Type B pancreatic cell (in vitro differentiated cells): ENCODE measurements at regions not wholly inside any gene's neighbourhood (a gene's known extent, or its start where the extent isn't known, plus 50 kb on each side); places are given as distances from the start of the nearest gene placed in this dataset.

Experiments used
- DNase-seq: peaks from one replicate; pipeline ENCODE4 v3.0.0; 2021; ENCODE audit warnings: mixed read lengths; ENCODE audit not compliant: unreplicated experiment; ENCODE audit errors: extremely low spot score
- H3K27ac Mint-ChIP-seq: 2 replicates; pipeline ENCODE4 v1.8.0; 2021; ENCODE audit warnings: mild to moderate bottlenecking, mixed read lengths
- H3K27me3 Mint-ChIP-seq: 2 replicates; pipeline ENCODE4 v1.8.0; 2021; ENCODE audit warnings: mixed read lengths
- H3K36me3 Mint-ChIP-seq: 2 replicates; pipeline ENCODE4 v1.8.0; 2021; ENCODE audit warnings: mixed read lengths
- H3K4me1 Mint-ChIP-seq: one replicate; pipeline ENCODE4 v1.8.0; 2021; ENCODE audit warnings: mixed read lengths; ENCODE audit not compliant: unreplicated experiment
- H3K4me3 Mint-ChIP-seq: 2 replicates; pipeline ENCODE4 v1.8.0; 2021; ENCODE audit warnings: mild to moderate bottlenecking, mixed read lengths
- H3K9me3 Mint-ChIP-seq: 2 replicates; pipeline ENCODE4 v1.8.0; 2021; ENCODE audit warnings: mixed read lengths
- TF ChIP-seq, protein P1 (sequence below): fragments of 200-600 bp; sonication (generic); conservative IDR thresholded peaks from 2 replicates; pipeline ENCODE4 v1.5.0; 2021; ENCODE audit warnings: antibody characterized with exemption, mild to moderate bottlenecking

DNA sequence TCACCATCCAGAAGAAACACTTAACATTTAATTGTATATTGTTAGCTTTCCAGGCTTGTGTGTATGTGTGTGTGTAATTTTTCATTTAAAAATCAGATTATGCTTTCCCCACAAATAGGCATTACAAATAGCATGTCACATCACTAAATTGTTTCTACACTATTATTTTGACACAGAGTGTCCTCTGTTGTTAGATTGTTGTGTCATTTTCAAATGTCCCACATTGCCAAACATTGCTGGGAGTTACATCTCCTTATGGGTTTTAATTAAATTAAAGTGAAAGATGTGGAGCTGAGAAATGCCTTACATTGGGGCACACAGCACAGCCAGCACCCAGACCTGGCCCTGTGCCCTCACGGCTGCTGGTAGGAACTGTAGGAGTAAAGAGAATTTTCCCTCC is 295.6 kb downstream of the ZEB1 start:
- no peak overlapping the region for H3K27ac Mint-ChIP-seq
- no peaks in the 10 kb centered on the region for H3K36me3 Mint-ChIP-seq
- H3K4me1 Mint-ChIP-seq, result peaks cover 22% of the 10 kb centered on the region
- peaks cover 11% of the 10 kb centered on the region for H3K27me3 Mint-ChIP-seq
- no peak overlapping the region for H3K4me3 Mint-ChIP-seq
- H3K9me3 Mint-ChIP-seq, result peaks cover 8% of the 10 kb centered on the region
- no peak for DNase-seq
- TF ChIP-seq, protein P1, sequence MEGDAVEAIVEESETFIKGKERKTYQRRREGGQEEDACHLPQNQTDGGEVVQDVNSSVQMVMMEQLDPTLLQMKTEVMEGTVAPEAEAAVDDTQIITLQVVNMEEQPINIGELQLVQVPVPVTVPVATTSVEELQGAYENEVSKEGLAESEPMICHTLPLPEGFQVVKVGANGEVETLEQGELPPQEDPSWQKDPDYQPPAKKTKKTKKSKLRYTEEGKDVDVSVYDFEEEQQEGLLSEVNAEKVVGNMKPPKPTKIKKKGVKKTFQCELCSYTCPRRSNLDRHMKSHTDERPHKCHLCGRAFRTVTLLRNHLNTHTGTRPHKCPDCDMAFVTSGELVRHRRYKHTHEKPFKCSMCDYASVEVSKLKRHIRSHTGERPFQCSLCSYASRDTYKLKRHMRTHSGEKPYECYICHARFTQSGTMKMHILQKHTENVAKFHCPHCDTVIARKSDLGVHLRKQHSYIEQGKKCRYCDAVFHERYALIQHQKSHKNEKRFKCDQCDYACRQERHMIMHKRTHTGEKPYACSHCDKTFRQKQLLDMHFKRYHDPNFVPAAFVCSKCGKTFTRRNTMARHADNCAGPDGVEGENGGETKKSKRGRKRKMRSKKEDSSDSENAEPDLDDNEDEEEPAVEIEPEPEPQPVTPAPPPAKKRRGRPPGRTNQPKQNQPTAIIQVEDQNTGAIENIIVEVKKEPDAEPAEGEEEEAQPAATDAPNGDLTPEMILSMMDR, result no peak

DNA sequence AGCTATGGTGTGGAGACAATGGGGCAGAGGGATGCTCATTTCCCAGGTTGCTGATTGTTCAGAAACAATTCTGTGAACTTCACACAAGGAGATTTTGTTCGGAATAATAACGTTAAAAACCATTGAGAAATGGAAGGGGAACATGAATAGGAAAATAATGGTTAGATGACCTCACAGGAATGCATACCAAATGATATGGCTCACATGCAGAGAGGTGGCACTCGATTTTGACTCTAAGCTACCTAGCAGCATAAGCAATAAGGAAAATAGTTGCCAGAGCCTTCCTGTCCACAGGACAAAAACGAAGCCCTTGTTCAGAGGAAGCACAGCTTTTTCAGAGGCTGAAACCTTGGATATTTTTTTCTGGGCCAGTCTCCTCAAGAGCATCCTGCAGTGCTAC is 293.1 kb downstream of the ZEB1 start:
- Mint-ChIP-seq H3K4me1 (peaks cover 8% of the 10 kb centered on the region), H3K27ac (no peak overlapping the region), H3K27me3 (peaks cover 11% of the 10 kb centered on the region), H3K36me3 (no peaks in the 10 kb centered on the region), H3K4me3 (no peak overlapping the region), H3K9me3 (peaks cover 8% of the 10 kb centered on the region)
- TF ChIP-seq, protein P1, result no peak
- no peak for DNase-seq

DNA sequence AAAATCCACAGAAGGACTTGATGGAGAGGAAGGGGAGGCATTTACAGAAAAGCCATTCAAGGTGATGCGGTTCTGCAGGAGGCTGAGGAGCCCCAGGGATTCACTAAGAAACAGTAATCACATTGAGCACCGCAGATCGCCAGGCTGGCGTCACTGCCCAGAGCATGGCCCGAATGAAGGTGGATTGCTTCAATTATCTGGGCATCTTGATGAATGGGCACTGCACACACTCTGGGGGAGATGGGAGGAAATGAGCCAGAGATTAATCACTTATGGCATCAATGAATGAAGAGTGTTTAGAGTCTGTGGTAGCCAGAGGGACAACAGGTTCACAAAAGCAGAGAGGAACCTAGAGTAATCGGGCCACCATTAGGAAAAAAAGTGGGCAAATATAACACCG is 292.1 kb downstream of the ZEB1 start:
- Mint-ChIP-seq H3K4me3 (no peak overlapping the region), H3K4me1 (peaks cover 8% of the 10 kb centered on the region), H3K27ac (no peak overlapping the region), H3K9me3 (peaks cover 8% of the 10 kb centered on the region), H3K27me3 (peaks cover 11% of the 10 kb centered on the region), H3K36me3 (no peaks in the 10 kb centered on the region)
- DNase-seq, result no peak
- TF ChIP-seq, protein P1, result no peak

DNA sequence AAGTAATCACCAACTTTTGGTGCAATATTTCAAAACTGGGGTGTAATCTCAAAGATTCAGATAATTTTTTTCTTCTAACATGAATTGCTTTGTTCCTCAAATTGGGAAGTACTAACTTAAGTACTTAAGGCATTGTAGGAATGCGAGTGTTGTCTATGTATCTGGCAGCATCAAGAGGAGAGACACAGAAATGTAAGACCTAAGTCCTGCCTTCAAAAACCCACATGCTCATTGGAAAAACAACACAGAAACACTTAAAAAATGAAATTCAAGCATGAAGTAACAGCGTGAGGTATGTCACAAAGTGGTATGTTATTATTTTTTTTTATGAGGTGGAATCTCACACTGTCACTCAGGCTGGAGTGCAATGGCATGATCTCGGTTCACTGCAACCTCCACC is 288.5 kb downstream of the ZEB1 start:
- no peak overlapping the region for H3K27ac Mint-ChIP-seq
- no peak for DNase-seq
- H3K4me3 Mint-ChIP-seq, result no peak overlapping the region
- H3K4me1 Mint-ChIP-seq, result peaks cover 12% of the 10 kb centered on the region
- TF ChIP-seq, protein P1, result no peak
- no peaks in the 10 kb centered on the region for H3K36me3 Mint-ChIP-seq
- H3K27me3 Mint-ChIP-seq, result peaks cover 6% of the 10 kb centered on the region
- no peaks in the 10 kb centered on the region for H3K9me3 Mint-ChIP-seq

DNA sequence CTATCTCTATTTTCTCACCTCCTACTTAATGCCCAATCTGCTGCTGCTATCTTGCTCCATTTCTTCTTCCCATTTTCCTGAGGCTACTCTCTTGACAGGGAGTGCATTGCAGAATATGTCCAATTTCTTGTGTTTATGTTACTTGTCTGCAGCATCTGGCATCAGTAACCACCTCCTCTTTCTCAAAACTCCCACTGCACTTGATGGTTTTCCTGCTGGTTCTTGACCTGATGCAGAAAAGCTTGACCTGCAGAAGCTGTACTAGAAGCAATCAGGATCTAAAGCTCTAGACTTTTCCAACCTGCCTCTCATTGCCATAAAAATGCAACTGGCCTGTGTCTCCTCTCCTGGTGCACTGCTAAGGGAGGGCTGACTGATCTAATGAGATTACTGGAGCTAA is 287.8 kb downstream of the ZEB1 start:
- H3K4me1 Mint-ChIP-seq, result peaks cover 11% of the 10 kb centered on the region
- no peaks in the 10 kb centered on the region for H3K9me3 Mint-ChIP-seq
- TF ChIP-seq, protein P1, result no peak

More for the DNA sequence above, 287.8 kb downstream of the ZEB1 start:
- Mint-ChIP-seq H3K4me3 (no peak overlapping the region), H3K27ac (no peak overlapping the region), H3K27me3 (peaks cover 4% of the 10 kb centered on the region), H3K36me3 (no peaks in the 10 kb centered on the region)
- no peak for DNase-seq
